ENCODE measurements at regions not wholly inside any gene's neighbourhood (a gene's known extent, or its start where the extent isn't known, plus 50 kb on each side); places are given as distances from the start of the nearest gene placed in this dataset.

DNA sequence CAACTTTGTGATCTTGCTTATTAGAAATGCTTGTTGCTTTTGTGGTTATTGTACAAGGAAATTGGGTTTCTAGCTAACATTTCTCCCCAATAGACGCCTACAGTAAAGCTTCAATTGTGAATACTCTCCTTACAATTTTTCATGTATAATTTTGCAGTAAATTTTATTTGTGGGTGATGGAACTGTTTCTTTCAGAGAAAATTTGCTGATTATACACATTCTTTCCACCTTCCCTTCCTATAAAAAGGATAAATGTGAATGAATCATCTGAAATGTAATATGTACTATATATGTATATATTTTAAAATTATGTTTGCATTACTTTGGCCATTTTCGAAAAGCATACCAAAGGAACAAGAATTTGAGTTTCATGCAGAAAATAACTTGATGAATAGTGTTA lies 162.7 kb upstream of the CRBN start:
- Histone ChIP-seq H3K27ac (ENCODE audit: low read depth, low read length, severe bottlenecking) (no peak overlapping the region), H3K4me1 (ENCODE audit: control insufficient read depth, insufficient read depth, low read length, poor library complexity, severe bottlenecking) (no peaks in the 10 kb centered on the region), H3K9me3 (ENCODE audit: control insufficient read depth, low read length) (no peaks in the 10 kb centered on the region), H3K36me3 (ENCODE audit: control insufficient read depth, insufficient read depth, low read length) (no peaks in the 10 kb centered on the region), H3K4me3 (ENCODE audit: extremely low read depth, insufficient read depth, low read length, poor library complexity, severe bottlenecking) (no peak overlapping the region)
- no CpG with 5 or more reads among the region's 2 CpGs for WGBS, 2 experiments (ENCODE audit: insufficient coverage in 2 of 2)

GRCh38 chr3:3340965-3341895 lies 161.7 kb upstream of the CRBN start:
- no peaks in the 10 kb centered on the region for H3K36me3 ChIP-seq (ENCODE audit: control insufficient read depth, insufficient read depth, low read length)
- WGBS, 2 experiments (ENCODE audit: insufficient coverage in 2 of 2): 77 to 100% methylated on average over 3 to 5 of the region's 6 CpGs
- H3K4me1 ChIP-seq (ENCODE audit: control insufficient read depth, insufficient read depth, low read length, poor library complexity, severe bottlenecking): no peaks in the 10 kb centered on the region
- no peak overlapping the region for H3K27ac ChIP-seq (ENCODE audit: low read depth, low read length, severe bottlenecking)
- no peak overlapping the region for H3K4me3 ChIP-seq (ENCODE audit: extremely low read depth, insufficient read depth, low read length, poor library complexity, severe bottlenecking)
- no peaks in the 10 kb centered on the region for H3K9me3 ChIP-seq (ENCODE audit: control insufficient read depth, low read length)

DNA sequence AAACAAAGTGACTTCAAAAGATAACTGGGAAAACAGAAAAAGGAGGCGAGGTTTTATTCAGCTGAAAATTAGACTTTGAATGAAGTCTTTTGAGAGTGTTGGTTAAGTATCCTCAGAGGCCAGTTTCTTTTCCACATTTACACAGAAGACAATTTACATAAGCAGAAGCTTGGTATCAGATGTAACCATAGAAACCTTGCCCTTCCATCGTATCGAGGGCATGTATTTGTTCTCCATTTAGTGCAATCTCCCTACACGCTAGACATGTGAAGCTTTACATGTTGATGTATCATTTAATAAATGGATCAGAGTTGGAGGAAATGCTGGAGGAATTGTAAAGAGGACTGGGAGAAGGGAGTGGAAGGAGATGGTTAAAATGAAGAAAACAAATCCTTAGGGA lies 161.0 kb upstream of the CRBN start:
- Histone ChIP-seq H3K36me3 (ENCODE audit: control insufficient read depth, insufficient read depth, low read length) (no peaks in the 10 kb centered on the region), H3K27ac (ENCODE audit: low read depth, low read length, severe bottlenecking) (no peak overlapping the region), H3K4me1 (ENCODE audit: control insufficient read depth, insufficient read depth, low read length, poor library complexity, severe bottlenecking) (no peaks in the 10 kb centered on the region), H3K4me3 (ENCODE audit: extremely low read depth, insufficient read depth, low read length, poor library complexity, severe bottlenecking) (no peak overlapping the region), H3K9me3 (ENCODE audit: control insufficient read depth, low read length) (peaks cover 5% of the 10 kb centered on the region)
- 80 to 100% methylated on average over 1 of the region's 4 CpGs for WGBS, 2 experiments (ENCODE audit: insufficient coverage in 2 of 2)

GRCh38 chr3:3335903-3336302 lies 156.4 kb upstream of the CRBN start:
- H3K27ac ChIP-seq (ENCODE audit: low read depth, low read length, severe bottlenecking): no peak overlapping the region
- peaks cover 6% of the 10 kb centered on the region for H3K4me1 ChIP-seq (ENCODE audit: control insufficient read depth, insufficient read depth, low read length, poor library complexity, severe bottlenecking)
- peaks cover 8% of the 10 kb centered on the region for H3K9me3 ChIP-seq (ENCODE audit: control insufficient read depth, low read length)
- no peaks in the 10 kb centered on the region for H3K36me3 ChIP-seq (ENCODE audit: control insufficient read depth, insufficient read depth, low read length)
- 83% methylated on average over 1 of the region's 1 CpG; no CpG with 5 or more reads in 1 of the 2 experiments for WGBS, 2 experiments (ENCODE audit: insufficient coverage in 2 of 2)
- H3K4me3 ChIP-seq (ENCODE audit: extremely low read depth, insufficient read depth, low read length, poor library complexity, severe bottlenecking): no peak overlapping the region

DNA sequence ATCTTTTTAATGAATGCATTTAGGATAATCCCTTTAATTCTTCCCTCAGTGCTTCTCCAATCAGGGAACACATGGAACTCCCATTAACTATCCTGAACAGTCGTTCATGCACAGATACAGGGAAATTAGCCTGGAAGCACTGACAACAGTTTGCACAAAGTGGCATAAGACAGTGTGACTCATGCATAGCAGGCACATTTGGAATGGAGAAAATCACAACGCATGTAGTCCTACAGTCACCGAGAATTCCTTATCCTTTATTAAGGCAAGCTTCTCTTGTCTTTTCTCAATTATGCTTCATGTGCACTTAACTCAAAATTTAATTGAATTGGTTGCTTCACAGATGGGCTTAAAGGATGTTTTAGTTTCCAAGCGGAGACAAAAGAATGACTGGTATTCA lies 155.0 kb upstream of the CRBN start:
- Histone ChIP-seq H3K4me1 (ENCODE audit: control insufficient read depth, insufficient read depth, low read length, poor library complexity, severe bottlenecking) (peaks cover 6% of the 10 kb centered on the region), H3K9me3 (ENCODE audit: control insufficient read depth, low read length) (peaks cover 8% of the 10 kb centered on the region), H3K27ac (ENCODE audit: low read depth, low read length, severe bottlenecking) (peak overlapping the region; percentile 10), H3K4me3 (ENCODE audit: extremely low read depth, insufficient read depth, low read length, poor library complexity, severe bottlenecking) (no peak overlapping the region), H3K36me3 (ENCODE audit: control insufficient read depth, insufficient read depth, low read length) (no peaks in the 10 kb centered on the region)
- 77 to 88% methylated on average over 3 to 4 of the region's 4 CpGs for WGBS, 2 experiments (ENCODE audit: insufficient coverage in 2 of 2)

GRCh38 chr3:3333571-3333970 lies 154.1 kb upstream of the CRBN start:
- Histone ChIP-seq H3K4me3 (ENCODE audit: extremely low read depth, insufficient read depth, low read length, poor library complexity, severe bottlenecking) (no peak overlapping the region), H3K9me3 (ENCODE audit: control insufficient read depth, low read length) (peaks cover 8% of the 10 kb centered on the region), H3K4me1 (ENCODE audit: control insufficient read depth, insufficient read depth, low read length, poor library complexity, severe bottlenecking) (peaks cover 6% of the 10 kb centered on the region), H3K36me3 (ENCODE audit: control insufficient read depth, insufficient read depth, low read length) (no peaks in the 10 kb centered on the region), H3K27ac (ENCODE audit: low read depth, low read length, severe bottlenecking) (no peak overlapping the region)
- WGBS, 2 experiments (ENCODE audit: insufficient coverage in 2 of 2): 67 to 83% methylated on average over 1 of the region's 2 CpGs

- Histone ChIP-seq H3K4me1 (ENCODE audit: control insufficient read depth, insufficient read depth, low read length, poor library complexity, severe bottlenecking) (peaks cover 9% of the 10 kb centered on the region), H3K27ac (ENCODE audit: low read depth, low read length, severe bottlenecking) (peak overlapping the region; percentile 60), H3K4me3 (ENCODE audit: extremely low read depth, insufficient read depth, low read length, poor library complexity, severe bottlenecking) (no peak overlapping the region), H3K36me3 (ENCODE audit: control insufficient read depth, insufficient read depth, low read length) (no peaks in the 10 kb centered on the region), H3K9me3 (ENCODE audit: control insufficient read depth, low read length) (peaks cover 4% of the 10 kb centered on the region)
- 54 to 60% methylated on average over 2 to 3 of the region's 3 CpGs for WGBS, 2 experiments (ENCODE audit: insufficient coverage in 2 of 2)
Observed at GRCh38 chr3:3316521-3316920, 137.0 kb upstream of the CRBN start.

- 81% methylated on average over 3 to 6 of the region's 7 CpGs for WGBS, 2 experiments (ENCODE audit: insufficient coverage in 2 of 2)
- no peaks in the 10 kb centered on the region for H3K36me3 ChIP-seq (ENCODE audit: control insufficient read depth, insufficient read depth, low read length)
Observed at GRCh38 chr3:3315846-3316245, 136.4 kb upstream of the CRBN start.

DNA sequence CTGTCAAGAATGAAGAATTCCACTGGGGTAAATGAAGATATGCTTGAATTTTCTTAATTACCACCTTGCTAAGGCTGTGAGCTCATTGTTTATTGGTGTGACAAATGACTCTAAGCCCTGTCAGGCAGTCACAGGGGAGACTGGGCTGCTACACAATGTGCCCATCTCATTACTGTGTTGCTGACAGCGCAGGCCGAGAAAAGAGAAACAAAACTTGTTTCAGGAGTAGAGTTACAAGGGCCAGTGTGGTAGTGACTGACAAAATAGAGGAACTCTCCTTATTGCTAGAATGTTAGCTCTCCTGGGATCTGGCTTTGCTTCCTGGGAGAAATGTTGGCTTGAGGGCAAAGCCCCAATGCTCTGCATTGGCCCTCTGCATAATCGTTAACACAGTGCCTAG lies 130.4 kb upstream of the CRBN start:
- 71% methylated on average over 2 of the region's 3 CpGs; no CpG with 5 or more reads in 1 of the 2 experiments for WGBS, 2 experiments (ENCODE audit: insufficient coverage in 2 of 2)
- no peaks in the 10 kb centered on the region for H3K9me3 ChIP-seq (ENCODE audit: control insufficient read depth, low read length)
- H3K27ac ChIP-seq (ENCODE audit: low read depth, low read length, severe bottlenecking): no peak overlapping the region
- no peaks in the 10 kb centered on the region for H3K4me1 ChIP-seq (ENCODE audit: control insufficient read depth, insufficient read depth, low read length, poor library complexity, severe bottlenecking)
- no peak overlapping the region for H3K4me3 ChIP-seq (ENCODE audit: extremely low read depth, insufficient read depth, low read length, poor library complexity, severe bottlenecking)
- H3K36me3 ChIP-seq (ENCODE audit: control insufficient read depth, insufficient read depth, low read length): no peaks in the 10 kb centered on the region

More at GRCh38 chr3:3315846-3316245, 136.4 kb upstream of the CRBN start:
- peaks cover 4% of the 10 kb centered on the region for H3K9me3 ChIP-seq (ENCODE audit: control insufficient read depth, low read length)
- peak overlapping the region; percentile 60 for H3K27ac ChIP-seq (ENCODE audit: low read depth, low read length, severe bottlenecking)
- H3K4me1 ChIP-seq (ENCODE audit: control insufficient read depth, insufficient read depth, low read length, poor library complexity, severe bottlenecking): peaks cover 9% of the 10 kb centered on the region
- no peak overlapping the region for H3K4me3 ChIP-seq (ENCODE audit: extremely low read depth, insufficient read depth, low read length, poor library complexity, severe bottlenecking)

- H3K36me3 ChIP-seq (ENCODE audit: control insufficient read depth, insufficient read depth, low read length): no peaks in the 10 kb centered on the region
- no peak overlapping the region for H3K4me3 ChIP-seq (ENCODE audit: extremely low read depth, insufficient read depth, low read length, poor library complexity, severe bottlenecking)
- H3K27ac ChIP-seq (ENCODE audit: low read depth, low read length, severe bottlenecking): no peak overlapping the region
- no peaks in the 10 kb centered on the region for H3K4me1 ChIP-seq (ENCODE audit: control insufficient read depth, insufficient read depth, low read length, poor library complexity, severe bottlenecking)
- WGBS, 2 experiments (ENCODE audit: insufficient coverage in 2 of 2): 82% methylated on average over 3 of the region's 3 CpGs; no CpG with 5 or more reads in 1 of the 2 experiments
- H3K9me3 ChIP-seq (ENCODE audit: control insufficient read depth, low read length): no peaks in the 10 kb centered on the region
Observed at GRCh38 chr3:3308809-3309208, 129.3 kb upstream of the CRBN start.

DNA sequence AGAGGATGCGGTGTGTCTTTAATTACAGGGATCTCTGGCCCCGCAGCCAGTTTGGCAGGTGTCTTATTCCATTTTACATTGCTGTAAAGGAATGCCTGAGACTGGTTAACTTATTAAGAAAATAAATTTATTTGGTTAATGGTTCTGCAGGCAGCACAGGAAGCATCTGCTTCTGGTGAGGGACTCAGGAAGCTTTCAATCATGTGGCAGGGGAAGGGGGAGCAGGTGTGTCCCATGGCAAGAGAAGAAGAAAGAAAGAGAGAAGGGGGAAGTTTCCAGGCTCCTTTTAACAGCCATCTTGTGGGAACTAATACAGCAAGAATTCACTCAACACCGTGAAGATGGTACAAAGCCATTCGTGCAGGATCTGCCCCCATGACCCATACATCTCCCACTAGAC lies 128.0 kb upstream of the CRBN start:
- H3K4me3 ChIP-seq (ENCODE audit: extremely low read depth, insufficient read depth, low read length, poor library complexity, severe bottlenecking): no peak overlapping the region
- 69 to 100% methylated on average over 1 to 3 of the region's 4 CpGs for WGBS, 2 experiments (ENCODE audit: insufficient coverage in 2 of 2)
- H3K27ac ChIP-seq (ENCODE audit: low read depth, low read length, severe bottlenecking): no peak overlapping the region
- no peaks in the 10 kb centered on the region for H3K36me3 ChIP-seq (ENCODE audit: control insufficient read depth, insufficient read depth, low read length)
- H3K9me3 ChIP-seq (ENCODE audit: control insufficient read depth, low read length): no peaks in the 10 kb centered on the region
- no peaks in the 10 kb centered on the region for H3K4me1 ChIP-seq (ENCODE audit: control insufficient read depth, insufficient read depth, low read length, poor library complexity, severe bottlenecking)

All from mesodermal cell (in vitro differentiated cells).